Activated T-cell treated with anti-CD3 and anti-CD28 coated beads, Interleukin-2, amount 50 U/mL, for 72 hours (primary cell): ENCODE measurements at regions not wholly inside any gene's neighbourhood (a gene's known extent, or its start where the extent isn't known, plus 50 kb on each side); places are given as distances from the start of the nearest gene placed in this dataset.

Experiments used
- ATAC-seq, 2 donors: fragments of 150-1000 bp; cut with Tn5 transposase; replicated peaks in 1 of 2; 2 replicates each; pipeline ENCODE4 v1.10.0; 2021; ENCODE audit warnings: moderate library complexity in 2 of 2, mild to moderate bottlenecking in 1 of 2
- DNase-seq, 2 donors: peaks; one replicate each; pipeline ENCODE4 v3.0.0; 2021 to 2022; ENCODE audit warnings: mixed read lengths in 1 of 2
- H3K27ac Mint-ChIP-seq: one replicate; pipeline ENCODE4 v1.8.0; 2022; ENCODE audit warnings: mild to moderate bottlenecking, moderate library complexity, mixed read lengths
- H3K27me3 Mint-ChIP-seq: one replicate; pipeline ENCODE4 v1.8.0; 2022; ENCODE audit warnings: low read depth, mixed read lengths
- H3K36me3 Mint-ChIP-seq, 2 donors: one replicate each; pipeline ENCODE4 v1.8.0; 2022; ENCODE audit warnings: mixed read lengths in 2 of 2, mild to moderate bottlenecking in 1 of 2; ENCODE audit not compliant: insufficient read depth in 2 of 2
- H3K4me1 Mint-ChIP-seq: one replicate; pipeline ENCODE4 v1.8.0; 2022; ENCODE audit warnings: low read depth, mixed read lengths
- H3K4me3 Mint-ChIP-seq, 2 donors: one replicate each; pipeline ENCODE4 v1.8.0; 2022; ENCODE audit warnings: mild to moderate bottlenecking in 2 of 2, mixed read lengths in 2 of 2, moderate library complexity in 2 of 2
- H3K9me3 Mint-ChIP-seq, 2 donors: one replicate each; pipeline ENCODE4 v1.8.0; 2022; ENCODE audit warnings: mixed read lengths in 2 of 2

DNA sequence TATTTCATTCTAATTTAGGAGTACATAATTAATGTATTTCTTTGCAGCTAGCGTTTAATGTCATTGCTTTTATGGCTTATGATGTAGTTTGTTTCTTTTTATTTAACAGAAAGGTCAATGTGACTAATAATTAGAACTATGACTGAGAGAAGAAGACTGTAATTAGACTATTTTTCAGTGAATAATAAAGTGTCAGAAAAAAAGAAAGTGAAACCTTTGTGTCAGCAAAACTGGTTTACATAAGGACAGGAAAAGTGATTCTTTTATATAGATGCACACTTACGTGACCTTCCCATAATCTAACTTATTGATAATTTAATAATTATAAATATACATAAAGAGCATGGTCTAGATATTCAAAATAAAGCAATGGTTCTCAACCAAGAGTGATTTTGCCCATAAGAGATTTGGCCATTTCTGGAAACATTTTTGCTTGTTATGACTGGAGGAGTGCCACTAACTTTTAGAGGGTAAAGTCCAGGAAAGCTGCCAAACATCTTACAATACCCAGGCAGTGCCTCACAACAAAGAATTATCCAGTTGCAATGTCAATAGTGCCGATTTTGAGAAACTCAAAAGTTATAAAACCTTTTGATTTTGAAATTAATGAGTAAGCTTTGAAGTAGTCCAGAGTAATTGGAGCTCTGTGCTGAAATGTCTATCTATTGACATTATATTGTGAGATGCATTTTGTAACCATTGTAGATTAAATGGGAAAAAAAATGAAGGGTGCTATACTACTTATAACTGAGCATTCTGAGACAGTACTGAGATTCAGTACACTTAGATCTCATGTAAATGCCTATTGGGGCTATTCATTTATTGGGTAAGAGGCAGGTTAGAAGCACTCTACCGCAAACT is 227.1 kb downstream of the C12orf50 start:
- H3K36me3 Mint-ChIP-seq = no peaks in the 10 kb centered on the region
- no peak overlapping the region for H3K27ac Mint-ChIP-seq
- ATAC-seq = no peak

DNA sequence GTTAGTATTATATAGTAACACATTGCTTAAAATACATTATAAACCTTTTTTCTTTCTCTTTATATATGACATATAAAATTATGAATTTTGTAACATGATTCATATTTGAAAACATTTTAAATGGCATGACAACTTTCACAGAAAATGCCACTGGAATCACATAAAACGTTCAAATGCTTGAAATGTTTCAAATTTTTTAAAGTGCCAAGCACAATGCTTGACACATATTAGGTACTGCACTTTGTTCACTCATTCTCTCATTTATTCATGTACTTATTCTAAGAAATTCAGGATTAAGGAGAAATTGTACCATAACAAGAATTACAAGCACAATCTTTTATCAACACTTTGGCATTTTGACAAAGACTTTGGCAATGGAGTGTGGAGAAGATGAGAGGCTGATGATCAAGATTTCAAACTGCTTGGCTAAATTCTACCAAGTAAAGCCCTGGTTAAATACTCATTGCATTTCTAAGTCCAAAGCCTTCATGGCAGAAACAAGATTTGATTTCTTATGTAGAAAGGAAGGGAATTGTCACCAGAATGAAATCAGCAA is 232.2 kb downstream of the C12orf50 start:
- Mint-ChIP-seq H3K9me3 (peaks cover 2 to 6% of the 10 kb centered on the region in 2 donors), H3K27ac (no peak overlapping the region), H3K36me3 (no peaks in the 10 kb centered on the region), H3K4me3 (no peak overlapping the region), H3K27me3 (no peaks in the 10 kb centered on the region), H3K4me1 (no peaks in the 10 kb centered on the region)
- DNase-seq (no peak), ATAC-seq (no peak)

More for the DNA sequence above, 227.1 kb downstream of the C12orf50 start:
- DNase-seq = no peak
- H3K4me3 Mint-ChIP-seq = no peak overlapping the region
- H3K9me3 Mint-ChIP-seq = peaks cover 0 to 3% of the 10 kb centered on the region in 2 donors
- no peaks in the 10 kb centered on the region for H3K27me3 Mint-ChIP-seq
- H3K4me1 Mint-ChIP-seq = no peaks in the 10 kb centered on the region

DNA sequence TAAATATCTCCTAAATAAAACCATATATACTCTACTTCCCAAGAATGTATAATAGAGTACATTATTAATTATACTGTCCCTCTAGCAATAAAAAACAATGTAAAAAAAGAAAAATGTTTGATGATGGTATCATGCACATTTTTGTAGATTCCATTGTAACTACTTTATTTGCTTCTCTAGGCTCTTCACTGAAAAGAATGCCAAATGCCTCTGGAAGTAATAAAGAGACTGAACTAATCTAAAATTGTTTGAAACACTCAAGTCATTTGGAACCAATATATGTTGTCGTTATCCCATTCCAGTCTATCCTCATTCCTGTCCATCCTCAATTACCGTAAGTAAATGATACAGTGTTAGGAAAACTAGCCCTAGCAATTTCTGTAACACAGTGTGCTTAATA is 233.6 kb downstream of the C12orf50 start:
- no peak for ATAC-seq
- no peaks in the 10 kb centered on the region for H3K36me3 Mint-ChIP-seq
- peaks cover 2 to 6% of the 10 kb centered on the region in 2 donors for H3K9me3 Mint-ChIP-seq
- no peak for DNase-seq
- H3K27me3 Mint-ChIP-seq = no peaks in the 10 kb centered on the region
- H3K27ac Mint-ChIP-seq = no peak overlapping the region
- no peak overlapping the region for H3K4me3 Mint-ChIP-seq
- H3K4me1 Mint-ChIP-seq = no peaks in the 10 kb centered on the region

DNA sequence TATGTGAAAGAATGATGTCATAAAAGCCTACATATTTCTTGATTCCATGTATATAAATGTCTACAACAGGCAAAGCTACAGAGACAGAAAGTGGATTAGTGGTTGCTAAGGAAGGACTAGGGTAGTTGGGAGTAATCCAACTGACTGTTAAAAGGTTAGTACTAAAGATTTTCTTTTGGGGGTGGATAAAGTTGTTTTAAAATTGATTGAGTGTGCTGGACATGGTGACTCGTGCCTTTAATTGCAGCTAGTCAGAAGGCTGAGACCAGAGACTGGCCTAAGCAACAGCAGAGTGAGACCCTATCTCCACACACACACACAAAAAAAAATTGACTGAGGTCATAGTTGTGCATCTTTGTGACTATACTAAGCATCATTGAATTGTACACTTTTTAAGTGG is 234.3 kb downstream of the C12orf50 start:
- ATAC-seq (no peak), DNase-seq (no peak)
- Mint-ChIP-seq H3K4me3 (no peak overlapping the region), H3K4me1 (no peaks in the 10 kb centered on the region), H3K9me3 (peaks cover 2 to 6% of the 10 kb centered on the region in 2 donors), H3K36me3 (no peaks in the 10 kb centered on the region), H3K27ac (no peak overlapping the region), H3K27me3 (no peaks in the 10 kb centered on the region)

DNA sequence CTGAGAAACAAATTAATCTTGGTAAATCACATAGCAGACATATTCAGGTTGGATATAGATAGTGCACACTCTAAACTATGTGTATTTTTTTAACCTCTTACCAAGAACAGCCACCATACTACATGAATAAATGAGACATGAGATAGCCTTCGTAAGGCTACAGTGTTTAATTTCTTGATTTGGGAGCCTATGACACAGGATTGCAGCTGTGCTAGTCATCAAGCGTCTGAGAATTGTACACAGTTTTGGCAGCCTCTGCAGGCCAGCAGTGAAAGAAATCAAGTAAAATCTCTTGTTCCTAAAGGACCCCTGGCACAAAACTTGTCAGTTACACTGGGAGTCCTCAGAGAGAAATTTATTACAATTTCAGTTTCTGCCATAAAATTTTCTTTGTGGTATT is 236.1 kb downstream of the C12orf50 start:
- Mint-ChIP-seq H3K4me3 (no peak overlapping the region), H3K36me3 (no peaks in the 10 kb centered on the region), H3K27ac (no peak overlapping the region), H3K9me3 (peaks cover 2 to 3% of the 10 kb centered on the region in 2 donors), H3K4me1 (no peaks in the 10 kb centered on the region), H3K27me3 (no peaks in the 10 kb centered on the region)
- no peak for ATAC-seq
- DNase-seq = no peak

DNA sequence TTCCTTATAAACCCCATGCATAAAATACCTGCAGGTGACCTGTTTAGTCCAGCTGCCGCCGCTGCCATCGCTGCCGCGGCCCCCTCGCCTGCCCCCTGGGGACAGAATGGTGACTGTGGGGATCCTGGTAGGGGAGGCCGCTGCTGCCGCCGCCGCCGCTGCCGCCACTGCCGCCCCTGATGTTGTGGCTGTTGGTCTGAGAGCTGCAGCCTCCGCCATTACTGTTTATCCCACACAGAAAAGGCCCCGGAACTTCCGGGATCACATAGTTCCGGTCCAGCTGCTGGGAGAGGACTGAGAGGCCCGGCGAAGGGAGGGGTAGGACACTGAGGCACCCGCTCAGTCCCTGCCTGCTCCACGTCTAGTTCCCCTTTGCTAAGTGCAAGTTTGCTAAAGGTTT is 244.9 kb downstream of the C12orf50 start:
- Mint-ChIP-seq H3K27ac (no peak overlapping the region), H3K27me3 (no peaks in the 10 kb centered on the region), H3K36me3 (no peaks in the 10 kb centered on the region), H3K4me1 (no peaks in the 10 kb centered on the region), H3K4me3 (no peak overlapping the region), H3K9me3 (peaks cover 0 to 2% of the 10 kb centered on the region in 2 donors)
- DNase-seq (no peak), ATAC-seq (no peak)

DNA sequence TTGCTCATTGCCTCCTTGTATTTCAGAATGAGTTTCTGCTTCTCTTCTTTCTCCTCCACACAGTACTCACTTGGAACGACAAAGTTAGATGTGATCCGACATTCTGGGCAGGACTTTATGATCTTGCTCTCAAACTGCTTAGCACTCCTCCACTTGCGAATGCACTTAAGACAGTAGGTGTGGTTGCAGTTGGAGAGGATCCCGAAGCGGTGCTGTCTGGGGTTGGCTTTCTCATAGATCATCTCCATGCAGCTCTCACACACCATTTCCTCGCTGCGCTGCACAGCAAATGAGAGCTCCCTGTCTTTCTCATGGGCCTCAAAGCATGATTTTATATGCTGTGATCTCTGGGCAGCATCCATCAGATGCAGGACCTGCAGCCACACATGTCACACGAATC is 245.7 kb downstream of the C12orf50 start:
- no peaks in the 10 kb centered on the region for H3K4me1 Mint-ChIP-seq
- H3K27me3 Mint-ChIP-seq = no peaks in the 10 kb centered on the region
- DNase-seq = no peak
- no peak overlapping the region for H3K4me3 Mint-ChIP-seq
- peaks cover 0 to 2% of the 10 kb centered on the region in 2 donors for H3K9me3 Mint-ChIP-seq
- no peaks in the 10 kb centered on the region for H3K36me3 Mint-ChIP-seq
- H3K27ac Mint-ChIP-seq = no peak overlapping the region
- no peak for ATAC-seq

DNA sequence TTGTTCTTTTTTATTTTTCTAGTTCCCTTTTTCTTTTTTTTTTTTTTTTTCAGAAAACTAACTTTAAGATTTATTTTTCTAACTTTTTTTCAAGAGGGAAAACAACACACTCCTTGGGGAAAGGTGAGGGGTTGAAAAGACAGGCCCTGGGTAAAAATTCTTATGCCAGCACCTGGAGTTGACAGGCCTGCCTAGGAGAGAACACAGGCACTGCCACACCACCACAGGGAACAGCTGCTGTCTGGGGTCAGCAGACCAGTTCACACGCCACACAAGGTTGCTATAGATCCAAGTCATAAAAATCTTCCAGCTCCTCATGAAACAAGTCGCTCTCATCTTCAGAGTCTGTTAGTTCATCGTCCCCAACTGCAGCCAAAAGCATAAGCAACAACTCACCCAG is 246.4 kb downstream of the C12orf50 start:
- DNase-seq (no peak), ATAC-seq (no peak)
- Mint-ChIP-seq H3K4me3 (no peak overlapping the region), H3K4me1 (no peaks in the 10 kb centered on the region), H3K27ac (no peak overlapping the region), H3K9me3 (peaks cover 0 to 2% of the 10 kb centered on the region in 2 donors), H3K36me3 (no peaks in the 10 kb centered on the region), H3K27me3 (no peaks in the 10 kb centered on the region)

DNA sequence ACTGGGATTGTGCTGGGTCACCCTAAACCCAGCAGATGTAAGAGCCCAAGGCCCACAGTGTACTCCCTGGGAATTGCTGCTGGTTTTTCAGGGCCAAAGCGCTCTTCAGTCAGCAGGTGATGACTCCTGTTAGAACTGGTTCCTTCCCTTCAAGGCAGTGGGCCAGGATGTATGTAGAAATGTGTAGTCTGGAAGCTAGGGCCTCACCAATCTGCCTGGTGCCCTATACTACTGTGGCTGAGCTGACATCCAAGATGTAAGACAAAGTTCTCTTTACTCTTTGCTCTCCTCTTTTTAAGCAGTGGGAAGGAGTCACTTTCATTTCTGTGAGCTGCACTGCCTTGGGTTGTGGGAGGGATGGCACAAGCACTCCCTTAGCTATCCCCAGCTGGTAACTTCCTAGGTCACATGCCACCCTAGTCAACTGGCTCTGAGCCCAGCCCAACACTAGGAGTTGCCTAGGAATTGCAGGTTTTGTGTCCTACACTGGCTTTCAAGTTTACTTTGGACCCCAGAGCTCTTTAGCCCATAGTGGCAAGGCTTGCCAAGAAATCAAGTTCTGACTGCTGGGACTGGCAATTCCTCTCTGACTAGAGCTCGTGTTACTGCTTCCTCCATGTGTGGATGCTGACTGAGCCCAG is 249.2 kb downstream of the C12orf50 start:
- Mint-ChIP-seq H3K4me3 (no peak overlapping the region), H3K27me3 (no peaks in the 10 kb centered on the region), H3K36me3 (no peaks in the 10 kb centered on the region), H3K4me1 (no peaks in the 10 kb centered on the region), H3K27ac (no peak overlapping the region), H3K9me3 (peaks cover 0 to 2% of the 10 kb centered on the region in 2 donors)
- no peak for DNase-seq
- ATAC-seq = no peak

DNA sequence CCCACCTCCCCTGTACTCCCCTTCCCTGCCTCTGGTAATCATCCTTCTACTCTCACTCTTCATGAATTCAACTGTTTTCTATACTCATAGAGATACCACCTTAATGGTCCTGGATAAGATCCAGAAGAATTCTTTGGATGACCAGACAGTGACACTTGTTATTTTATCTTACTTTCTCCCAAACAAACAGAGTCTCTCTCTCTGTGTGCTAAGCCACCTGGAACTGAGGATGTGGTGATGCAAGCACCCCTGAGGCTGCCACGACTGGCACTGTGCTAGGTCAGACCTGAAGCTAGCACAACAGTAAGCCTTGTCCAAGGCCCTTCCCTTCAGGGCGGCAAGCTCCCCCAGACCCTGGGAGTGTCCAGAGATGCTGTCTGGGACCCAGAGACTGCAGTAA is 250.2 kb downstream of the C12orf50 start:
- Mint-ChIP-seq H3K4me1 (no peaks in the 10 kb centered on the region), H3K27ac (no peak overlapping the region), H3K36me3 (no peaks in the 10 kb centered on the region), H3K9me3 (peaks cover 3 to 4% of the 10 kb centered on the region in 2 donors), H3K27me3 (no peaks in the 10 kb centered on the region), H3K4me3 (no peak overlapping the region)
- ATAC-seq (no peak), DNase-seq (no peak)

DNA sequence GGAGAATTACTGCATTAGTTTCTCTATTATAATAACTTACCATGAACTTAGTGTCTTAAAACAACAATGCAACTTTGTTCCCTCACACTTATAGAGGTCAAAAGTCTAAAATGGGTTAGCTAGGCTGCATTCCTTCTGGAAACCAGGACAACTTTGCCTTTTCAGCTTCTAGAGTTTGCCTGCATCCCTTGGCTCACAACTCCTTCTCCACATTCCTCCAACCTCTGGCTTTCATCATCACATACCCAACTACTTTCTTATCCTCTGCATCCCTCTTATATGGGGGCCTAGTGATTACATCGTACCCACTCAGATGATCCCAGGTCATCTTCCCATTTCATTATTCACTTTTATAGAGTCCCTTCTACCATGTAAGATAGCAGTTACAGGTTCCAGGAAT is 251.1 kb downstream of the C12orf50 start:
- ATAC-seq = no peak
- Mint-ChIP-seq H3K36me3 (no peaks in the 10 kb centered on the region), H3K4me1 (no peaks in the 10 kb centered on the region), H3K27ac (no peak overlapping the region), H3K4me3 (no peak overlapping the region), H3K9me3 (peaks cover 3 to 4% of the 10 kb centered on the region in 2 donors), H3K27me3 (no peaks in the 10 kb centered on the region)
- DNase-seq = no peak

DNA sequence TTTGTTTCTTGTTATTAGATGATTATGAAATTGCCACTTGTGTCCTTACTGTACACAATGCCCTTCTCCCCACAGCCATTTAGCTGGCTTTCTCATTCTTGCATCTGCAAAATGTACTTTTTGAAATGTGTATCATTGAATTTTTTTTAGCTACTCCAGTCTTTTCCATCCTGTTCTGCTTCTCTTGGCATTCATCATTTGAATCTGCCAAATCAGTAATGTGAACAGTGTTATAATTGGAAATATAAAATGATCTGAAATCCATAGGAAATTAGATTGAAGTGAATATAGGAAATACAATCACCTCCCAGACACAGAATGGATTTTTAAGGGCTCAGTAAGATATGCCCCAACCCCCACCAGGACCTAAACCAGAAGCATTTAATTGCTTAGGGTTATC is 253.4 kb downstream of the C12orf50 start:
- no peak overlapping the region for H3K4me3 Mint-ChIP-seq
- DNase-seq = no peak
- no peaks in the 10 kb centered on the region for H3K27me3 Mint-ChIP-seq
- no peaks in the 10 kb centered on the region for H3K4me1 Mint-ChIP-seq
- H3K9me3 Mint-ChIP-seq = peaks cover 2 to 3% of the 10 kb centered on the region in 2 donors
- no peaks in the 10 kb centered on the region for H3K36me3 Mint-ChIP-seq
- no peak for ATAC-seq
- H3K27ac Mint-ChIP-seq = no peak overlapping the region

DNA sequence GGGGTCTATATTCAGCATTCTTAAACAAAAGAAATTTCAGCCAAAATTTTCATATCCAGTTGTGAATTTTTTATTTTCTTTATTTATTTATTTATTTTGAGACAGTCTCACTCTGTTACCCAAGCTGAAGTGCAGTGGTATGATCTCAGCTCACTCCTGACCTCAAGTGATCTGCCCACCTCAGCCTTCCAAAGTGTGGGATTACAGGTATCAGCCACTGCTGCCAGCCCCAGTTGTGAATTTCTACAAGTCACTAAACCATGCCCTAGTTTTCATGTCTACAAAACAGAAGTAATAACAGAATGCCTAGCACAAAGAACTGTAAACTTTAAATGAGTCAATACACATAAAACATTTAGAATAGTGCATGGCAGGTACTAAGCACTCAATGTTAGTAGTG is 254.2 kb downstream of the C12orf50 start:
- Mint-ChIP-seq H3K4me3 (no peak overlapping the region), H3K4me1 (no peaks in the 10 kb centered on the region), H3K36me3 (no peaks in the 10 kb centered on the region), H3K27me3 (no peaks in the 10 kb centered on the region), H3K27ac (no peak overlapping the region), H3K9me3 (peaks cover 2 to 3% of the 10 kb centered on the region in 2 donors)
- ATAC-seq = no peak
- DNase-seq = no peak
